K562 (cell line): ENCODE measurements at regions not wholly inside any gene's neighbourhood (a gene's known extent, or its start where the extent isn't known, plus 50 kb on each side); places are given as distances from the start of the nearest gene placed in this dataset.

Source experiments
- ATF2 ChIP-seq: sonication (generic); formaldehyde crosslinking; IDR thresholded peaks from 2 replicates; pipeline ENCODE4 v1.8.1; 2022; ENCODE audit warnings: missing genetic modification reagents
- CTCF ChIP-seq, 3 experiments: IDR thresholded peaks in 2 of 3; conservative IDR thresholded peaks in 1 of 3; 2 replicates each; pipeline ENCODE4 v1.5.1; 2011 to 2012; ENCODE audit warnings: low read length in 3 of 3, mild to moderate bottlenecking in 3 of 3, control low read depth in 2 of 3, improper control_type of control experiment in 1 of 3, inconsistent platforms in 1 of 3, low read depth in 1 of 3, mixed read lengths in 1 of 3, moderate library complexity in 1 of 3; ENCODE audit not compliant: insufficient read depth in 2 of 3
- DPF2 ChIP-seq: fragments of 450-650 bp; IDR thresholded peaks from 2 replicates; pipeline ENCODE4 v1.6.1; 2016
- EZH2 ChIP-seq: IDR thresholded peaks from 2 replicates; pipeline ENCODE4 v1.6.1; 2012; ENCODE audit warnings: low read depth, mild to moderate bottlenecking, inconsistent platforms, low read length, borderline replicate concordance
- MAX ChIP-seq: sonication (generic); formaldehyde crosslinking; IDR thresholded peaks from 2 replicates; pipeline ENCODE4 v1.9.0; 2022; ENCODE audit warnings: mild to moderate bottlenecking, missing genetic modification reagents
- SMC3 ChIP-seq: conservative IDR thresholded peaks from 2 replicates; pipeline ENCODE4 v1.6.1; 2011; ENCODE audit warnings: low read depth, low read length, improper control_type of control experiment; ENCODE audit not compliant: insufficient read depth
- ZNF780A ChIP-seq: fragments of 250-450 bp; sonication (Bioruptor Pico); IDR thresholded peaks from 2 replicates; pipeline ENCODE4 v1.5.0; 2021; ENCODE audit warnings: mild to moderate bottlenecking
- TF ChIP-seq, protein P1 (sequence below): fragments of 250-450 bp; sonication (Bioruptor Pico); IDR thresholded peaks from 2 replicates; pipeline ENCODE4 v1.8.0; 2022; ENCODE audit warnings: moderate library complexity, mild to moderate bottlenecking, inconsistent platforms

DNA sequence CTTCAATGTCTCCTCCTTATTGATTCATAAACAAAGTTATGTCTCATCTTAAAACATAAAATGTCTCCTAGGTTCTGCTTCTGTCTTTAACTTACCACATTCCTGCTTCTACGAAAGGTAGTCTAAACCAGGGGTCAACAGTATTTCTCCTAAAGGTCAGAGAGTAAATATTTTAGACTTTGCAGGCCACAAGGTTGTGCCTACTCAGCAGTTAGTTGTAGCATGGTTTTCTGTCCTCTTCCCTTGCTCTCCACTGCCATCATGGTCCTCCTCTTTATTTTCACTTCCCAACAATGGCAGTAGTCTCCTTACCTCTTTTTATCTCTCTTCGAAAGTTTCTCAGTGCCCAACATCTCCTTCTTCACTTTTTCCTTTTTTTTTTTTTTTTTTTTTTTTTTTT lies 68.3 kb upstream of the LRP1B start:
- TF ChIP-seq MAX (no peak), DPF2 (no peak), ATF2 (no peak), ZNF780A (no peak), SMC3 (no peak), EZH2 (no peak), CTCF (IDR thresholded peaks at IDR 0.05 in 2 of 3, conservative IDR thresholded peaks at IDR 0.05 in 1 of 3; ENCODE audit: insufficient read depth in 2 of 3, low read depth in 1 of 3, low read length in 3 of 3) (no peak)
- TF ChIP-seq, protein P1, sequence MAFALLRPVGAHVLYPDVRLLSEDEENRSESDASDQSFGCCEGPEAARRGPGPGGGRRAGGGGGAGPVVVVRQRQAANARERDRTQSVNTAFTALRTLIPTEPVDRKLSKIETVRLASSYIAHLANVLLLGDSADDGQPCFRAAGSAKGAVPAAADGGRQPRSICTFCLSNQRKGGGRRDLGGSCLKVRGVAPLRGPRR, result no peak
